Psoas muscle (tissue), 7 donors: ENCODE measurements at regions not wholly inside any gene's neighbourhood (a gene's known extent, or its start where the extent isn't known, plus 50 kb on each side); places are given as distances from the start of the nearest gene placed in this dataset.

Experiments
- ATAC-seq, 4 donors: fragments of 200-7000 bp; cut with Tn5 transposase; one replicate each; pipeline ENCODE4 v1.9.1; 2020; ENCODE audit warnings: moderate library complexity in 3 of 4, mild to moderate bottlenecking in 2 of 4
- DNase-seq, 2 donors: peaks; one replicate each; pipeline ENCODE4 v3.0.0-alpha.2; 2020
- H3K27ac ChIP-seq: fragments of 200-600 bp; one replicate; pipeline ENCODE4 v1.8.0; 2022
- H3K27me3 ChIP-seq, 3 donors: fragments of 200-600 bp in 1 of 3; one replicate each; pipeline versions ENCODE4 v1.6.1 to v1.8.0; 2013 to 2022; ENCODE audit warnings: low read length in 2 of 3, mild to moderate bottlenecking in 2 of 3, moderate library complexity in 1 of 3; ENCODE audit not compliant: insufficient read depth in 3 of 3
- H3K36me3 ChIP-seq, 2 donors: fragments of 200-600 bp in 1 of 2; one replicate each; pipeline versions ENCODE4 v1.6.1 to v1.8.0; 2013 to 2022; ENCODE audit warnings: low read depth in 1 of 2, mild to moderate bottlenecking in 1 of 2, moderate library complexity in 1 of 2; ENCODE audit not compliant: insufficient read depth in 1 of 2
- H3K4me1 ChIP-seq: fragments of 200-600 bp; one replicate; pipeline ENCODE4 v1.8.0; 2022
- H3K4me3 ChIP-seq: fragments of 200-600 bp; one replicate; pipeline ENCODE4 v1.8.0; 2022; ENCODE audit warnings: mild to moderate bottlenecking
- H3K9me3 ChIP-seq: fragments of 200-600 bp; one replicate; pipeline ENCODE4 v1.8.0; 2022
- WGBS, 3 donors: extraction: QIAGEN DNeasy Blood & Tissue Kit; methylation state at CpG; one replicate each; pipeline versions ENCODE4 v1.1.6 to v1.1.7; 2013; 5-methylcytosine and 5-hydroxymethylcytosine counted together
- intact Hi-C, 2 donors: fragments of 100-400 bp; cut with DNase I; formaldehyde crosslinking; loops; one replicate each; pipeline versions ENCODE4 v1.11.0 to v1.14.2; 2022
- TF ChIP-seq, protein P1 (sequence below): fragments of 200-600 bp; IDR thresholded peaks from one replicate; pipeline ENCODE4 v1.8.0; 2022; ENCODE audit warnings: antibody characterized with exemption
- donor health status: healthy with polysubstance abuse.
- donor health status: DM: no; HTN: no; CAD: no; lungs with moderate emphysema.
- donor health status: Bipolar disorder and iron deficiency.
- donor health status: healthy.
- donor health status: DM: yes; HTN: yes; CAD: no.
- donor health status: DM: no; HTN: no; CAD: no.
- donor health status: DM: yes; HTN: yes; CAD: no.

DNA sequence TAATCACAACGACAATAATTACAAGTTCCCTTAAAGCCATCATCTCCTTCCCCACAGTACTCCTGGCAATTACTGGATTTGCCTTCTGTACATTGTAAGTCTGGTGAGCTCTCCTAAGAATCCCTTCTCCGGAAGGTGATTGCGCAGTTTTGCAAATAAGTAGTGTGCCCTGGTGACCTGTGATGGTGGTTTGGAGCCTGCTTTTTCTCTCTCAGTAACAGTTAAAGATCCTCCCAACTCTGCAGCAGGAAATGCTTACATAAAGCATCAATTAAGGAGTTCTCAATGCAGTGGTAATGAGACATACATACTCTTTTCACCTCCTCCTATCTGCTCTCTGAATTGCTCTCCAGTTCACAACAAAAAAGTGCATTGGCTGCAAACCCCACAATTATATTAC is 159.7 kb downstream of the SH2D1A start:
- Histone ChIP-seq H3K27me3 (no peaks in the 10 kb centered on the region), H3K27ac (no peak overlapping the region), H3K36me3 (no peaks in the 10 kb centered on the region), H3K4me1 (no peaks in the 10 kb centered on the region), H3K4me3 (no peak overlapping the region), H3K9me3 (no peaks in the 10 kb centered on the region)
- TF ChIP-seq, protein P1, sequence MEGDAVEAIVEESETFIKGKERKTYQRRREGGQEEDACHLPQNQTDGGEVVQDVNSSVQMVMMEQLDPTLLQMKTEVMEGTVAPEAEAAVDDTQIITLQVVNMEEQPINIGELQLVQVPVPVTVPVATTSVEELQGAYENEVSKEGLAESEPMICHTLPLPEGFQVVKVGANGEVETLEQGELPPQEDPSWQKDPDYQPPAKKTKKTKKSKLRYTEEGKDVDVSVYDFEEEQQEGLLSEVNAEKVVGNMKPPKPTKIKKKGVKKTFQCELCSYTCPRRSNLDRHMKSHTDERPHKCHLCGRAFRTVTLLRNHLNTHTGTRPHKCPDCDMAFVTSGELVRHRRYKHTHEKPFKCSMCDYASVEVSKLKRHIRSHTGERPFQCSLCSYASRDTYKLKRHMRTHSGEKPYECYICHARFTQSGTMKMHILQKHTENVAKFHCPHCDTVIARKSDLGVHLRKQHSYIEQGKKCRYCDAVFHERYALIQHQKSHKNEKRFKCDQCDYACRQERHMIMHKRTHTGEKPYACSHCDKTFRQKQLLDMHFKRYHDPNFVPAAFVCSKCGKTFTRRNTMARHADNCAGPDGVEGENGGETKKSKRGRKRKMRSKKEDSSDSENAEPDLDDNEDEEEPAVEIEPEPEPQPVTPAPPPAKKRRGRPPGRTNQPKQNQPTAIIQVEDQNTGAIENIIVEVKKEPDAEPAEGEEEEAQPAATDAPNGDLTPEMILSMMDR: no peak
- ATAC-seq: no peak
- intact Hi-C loops: loop anchor here in 1 of 2 donors (5.0 kb wide), 1 partner anchor 221 kb away; no protein-coding TSS in a partner anchor
- DNase-seq: no peak
- 76 to 82% (median 82%) methylated on average over 3 of the region's 3 CpGs for WGBS, 3 donors

DNA sequence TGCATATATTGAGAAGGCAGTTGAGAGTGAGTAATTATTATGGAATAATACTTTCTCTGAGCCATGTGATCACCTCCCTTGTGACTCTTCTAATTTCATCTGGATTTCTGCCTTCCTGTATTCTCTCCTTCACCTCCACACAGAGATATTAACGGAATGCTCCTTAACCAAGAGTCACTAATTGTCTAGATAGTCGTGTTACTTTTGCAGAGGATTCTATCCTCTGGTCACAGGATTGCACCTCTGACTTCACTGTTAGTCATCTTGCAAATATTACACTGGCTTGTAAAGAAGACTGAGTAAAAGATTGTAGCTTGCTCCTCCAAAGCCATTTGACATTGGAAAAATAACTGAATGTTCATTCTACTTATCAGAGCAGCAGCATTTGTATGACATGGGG is 160.9 kb downstream of the SH2D1A start:
- H3K27me3 ChIP-seq: no peaks in the 10 kb centered on the region
- no peak overlapping the region for H3K27ac ChIP-seq
- WGBS, 3 donors: 71 to 83% (median 81%) methylated on average over 2 of the region's 2 CpGs
- intact Hi-C loops: loop anchor here in 1 of 2 donors (5.0 kb wide), 1 partner anchor 220 kb away; no protein-coding TSS in a partner anchor
- no peak for DNase-seq
- TF ChIP-seq, protein P1: no peak
- H3K4me3 ChIP-seq: no peak overlapping the region
- no peak for ATAC-seq
- no peaks in the 10 kb centered on the region for H3K9me3 ChIP-seq
- no peaks in the 10 kb centered on the region for H3K4me1 ChIP-seq
- no peaks in the 10 kb centered on the region for H3K36me3 ChIP-seq

DNA sequence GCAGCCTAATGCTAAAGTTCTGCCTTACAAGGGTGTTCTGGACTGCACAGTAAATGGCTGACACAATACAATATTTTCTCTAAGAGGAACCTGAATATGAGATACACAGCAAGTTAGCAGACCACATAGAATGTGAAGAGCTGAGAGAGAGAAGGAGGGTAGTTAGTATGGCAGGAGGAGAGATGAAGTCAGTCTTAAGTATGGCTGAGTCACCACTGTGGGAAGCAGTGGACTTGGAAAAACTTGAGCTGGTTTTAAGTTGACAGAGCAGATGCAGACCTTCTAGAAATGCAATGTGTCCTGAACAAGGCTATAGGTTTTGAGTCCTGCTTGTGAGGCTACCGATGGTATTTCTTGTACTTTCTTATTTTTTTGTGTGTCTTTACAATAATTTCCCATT is 172.5 kb downstream of the SH2D1A start:
- TF ChIP-seq, protein P1: no peak
- DNase-seq (no peak), ATAC-seq (no peak)
- no peak overlapping the region for H3K27ac ChIP-seq
- intact Hi-C loops: no loop called here
- WGBS, 3 donors: 67 to 93% (median 86%) methylated on average over 1 of the region's 1 CpG
- H3K9me3 ChIP-seq: peaks cover 9% of the 10 kb centered on the region
- no peaks in the 10 kb centered on the region for H3K4me1 ChIP-seq
- H3K27me3 ChIP-seq: no peaks in the 10 kb centered on the region
- no peaks in the 10 kb centered on the region for H3K36me3 ChIP-seq
- no peak overlapping the region for H3K4me3 ChIP-seq

DNA sequence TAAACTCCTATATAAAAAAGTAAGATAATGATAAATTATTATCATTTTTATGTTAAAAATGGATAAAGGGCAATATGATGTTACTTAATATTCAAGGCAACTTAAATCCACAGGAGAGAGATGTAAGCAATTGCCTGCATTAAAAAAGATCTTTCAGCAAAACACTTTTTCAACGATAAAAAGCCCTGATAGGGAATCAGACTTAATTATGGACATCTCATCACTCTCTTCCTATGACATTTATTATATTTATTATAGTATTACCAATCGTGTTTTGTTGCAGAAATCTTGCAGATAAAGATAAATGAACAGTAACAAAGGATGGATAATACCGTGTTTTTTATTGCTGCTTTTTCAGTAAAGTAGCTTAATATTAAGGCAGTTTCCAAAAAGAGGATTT is 178.5 kb downstream of the SH2D1A start:
- Histone ChIP-seq H3K9me3 (no peaks in the 10 kb centered on the region), H3K4me1 (no peaks in the 10 kb centered on the region), H3K27me3 (no peaks in the 10 kb centered on the region), H3K36me3 (no peaks in the 10 kb centered on the region), H3K27ac (no peak overlapping the region), H3K4me3 (no peak overlapping the region)
- no peak for DNase-seq
- intact Hi-C loops: no loop called here
- no peak for ATAC-seq
- TF ChIP-seq, protein P1: no peak
- 74 to 88% (median 87%) methylated on average over 3 of the region's 3 CpGs for WGBS, 3 donors

DNA sequence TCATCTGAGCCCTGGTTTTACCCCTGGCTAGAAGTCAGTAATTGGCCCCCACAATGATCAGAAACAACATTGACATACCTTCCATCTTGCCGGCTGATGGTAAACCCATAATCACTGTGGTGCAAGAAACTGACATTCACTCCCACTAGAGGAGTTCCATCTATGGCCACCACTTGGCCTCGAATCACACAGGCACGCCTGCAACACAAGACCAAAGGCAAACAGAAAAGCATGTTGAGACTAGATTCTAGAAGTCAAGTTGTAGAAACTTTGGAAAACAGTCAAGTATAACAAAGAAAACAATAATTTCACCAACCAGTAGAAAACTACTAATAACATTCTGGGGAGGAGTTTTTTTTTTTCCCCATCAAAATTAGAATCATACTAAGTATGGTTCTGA is 183.4 kb downstream of the SH2D1A start:
- Histone ChIP-seq H3K4me1 (peaks cover 3% of the 10 kb centered on the region), H3K27ac (no peak overlapping the region), H3K36me3 (no peaks in the 10 kb centered on the region), H3K4me3 (no peak overlapping the region), H3K27me3 (no peaks in the 10 kb centered on the region), H3K9me3 (no peaks in the 10 kb centered on the region)
- TF ChIP-seq, protein P1: no peak
- intact Hi-C loops: no loop called here
- ATAC-seq (no peak), DNase-seq (no peak)
- WGBS, 3 donors: 77 to 94% (median 92%) methylated on average over 3 of the region's 3 CpGs
